Transverse colon (tissue), 4 donors: ENCODE measurements at regions not wholly inside any gene's neighbourhood (a gene's known extent, or its start where the extent isn't known, plus 50 kb on each side); places are given as distances from the start of the nearest gene placed in this dataset.

Experiments used
- DNase-seq: peaks from one replicate; pipeline ENCODE4 v3.0.0-alpha.2; 2019
- H3K27ac ChIP-seq, 4 donors: fragments of 200-600 bp; sonication (generic); 2 replicates each; pipeline ENCODE4 v1.5.1; 2016 to 2018; ENCODE audit warnings: inconsistent platforms in 4 of 4
- H3K27me3 ChIP-seq: fragments of 200-600 bp; sonication (generic); 2 replicates; pipeline ENCODE4 v1.5.1; 2017; ENCODE audit warnings: inconsistent platforms
- H3K36me3 ChIP-seq, 4 donors: fragments of 200-600 bp; sonication (generic); 2 replicates each; pipeline ENCODE4 v1.5.1; 2017 to 2019; ENCODE audit warnings: inconsistent platforms in 4 of 4
- H3K4me1 ChIP-seq, 4 donors: fragments of 200-600 bp; sonication (generic); 2 replicates each; pipeline ENCODE4 v1.5.1; 2017 to 2020; ENCODE audit warnings: inconsistent platforms in 4 of 4
- H3K4me3 ChIP-seq, 4 donors: fragments of 200-600 bp; sonication (generic); 1 replicate in 1 of 4; 2 replicates in 3 of 4; pipeline versions ENCODE4 v1.5.1 to v1.6.1; 2017 to 2019; ENCODE audit warnings: inconsistent platforms in 4 of 4
- H3K9me3 ChIP-seq, 2 donors: fragments of 200-600 bp; sonication (generic); 2 replicates each; pipeline ENCODE4 v1.5.1; 2017 to 2019; ENCODE audit warnings: inconsistent platforms in 2 of 2
- CTCF ChIP-seq, 5 experiments: fragments of 200-600 bp in 3 of 5; fragments of 450-650 bp in 2 of 5; sonication (generic) in 3 of 5; IDR thresholded peaks; 1 replicate in 2 of 5; 2 replicates in 3 of 5; pipeline ENCODE4 v1.5.1; 2016 to 2017; ENCODE audit warnings: antibody characterized with exemption in 5 of 5, inconsistent platforms in 3 of 5, mild to moderate bottlenecking in 2 of 5, moderate library complexity in 1 of 5
- EP300 ChIP-seq: sonication (generic); formaldehyde crosslinking; IDR thresholded peaks from one replicate; pipeline ENCODE4 v1.6.1; 2017; ENCODE audit warnings: antibody characterized with exemption, low read depth
- POLR2A ChIP-seq: fragments of 450-650 bp; IDR thresholded peaks from one replicate; pipeline ENCODE4 v1.6.1; 2016; ENCODE audit warnings: antibody characterized with exemption, mild to moderate bottlenecking, moderate library complexity
- POLR2AphosphoS5 ChIP-seq, 3 donors: sonication (generic); formaldehyde crosslinking; IDR thresholded peaks; one replicate each; pipeline ENCODE4 v1.6.1; 2016; ENCODE audit warnings: antibody characterized with exemption in 3 of 3
- WGBS, 2 donors: methylation state at CpG; one replicate each; pipeline ENCODE4 v1.1.5; 2018; ENCODE audit warnings: low coverage in 1 of 2; 5-methylcytosine and 5-hydroxymethylcytosine counted together
- in situ Hi-C, 4 donors: fragments of 200-750 bp; cut with MboI; loops; one replicate each; pipeline versions ENCODE4 v1.15.0 to v1.15.1; 2017; ENCODE audit warnings: low sequenced_read_pairs in 3 of 4, low pct_ligation_motif_present in 1 of 4, low pct_unique_long_range_greater_than_20kb in 1 of 4
- intact Hi-C: fragments of 100-400 bp; cut with DNase I; formaldehyde crosslinking; loops from one replicate; pipeline ENCODE4 v1.15.1; 2023; ENCODE audit warnings: low total_unique reads

- in situ Hi-C loops (no loop called here), intact Hi-C loops (no loop called here)
- TF ChIP-seq EP300 (no peak), CTCF (IDR thresholded peaks at IDR 0.05) (no peak), POLR2A (no peak), POLR2AphosphoS5 (IDR thresholded peaks at IDR 0.05) (no peak)
- WGBS, 2 donors = 68 to 91% methylated on average over 2 of the region's 2 CpGs
- no peak overlapping the region for H3K27ac ChIP-seq
- no peaks in the 10 kb centered on the region for H3K4me1 ChIP-seq
- no peak overlapping the region for H3K4me3 ChIP-seq
- H3K27me3 ChIP-seq = no peaks in the 10 kb centered on the region
- no peaks in the 10 kb centered on the region for H3K9me3 ChIP-seq
- no peaks in the 10 kb centered on the region for H3K36me3 ChIP-seq
- no peak for DNase-seq
Measured at GRCh38 chr6:44675449-44675848, 287.9 kb downstream of the CDC5L start.

- no peak for DNase-seq
- Histone ChIP-seq H3K27me3 (no peaks in the 10 kb centered on the region), H3K27ac (no peak overlapping the region), H3K9me3 (no peaks in the 10 kb centered on the region), H3K36me3 (no peaks in the 10 kb centered on the region), H3K4me1 (no peaks in the 10 kb centered on the region), H3K4me3 (no peak overlapping the region)
- intact Hi-C loops = no loop called here
- in situ Hi-C loops = no loop called here
- TF ChIP-seq POLR2A (no peak), POLR2AphosphoS5 (IDR thresholded peaks at IDR 0.05) (no peak)
- 92% methylated on average over 8 of the region's 8 CpGs; no CpG with 5 or more reads in 1 of the 2 donors for WGBS, 2 donors
Measured at GRCh38 chr6:44676246-44676790, 288.8 kb downstream of the CDC5L start.

GRCh38 chr6:44676826-44677433 is 289.4 kb downstream of the CDC5L start:
- no peak overlapping the region for H3K27ac ChIP-seq
- TF ChIP-seq CTCF (IDR thresholded peaks at IDR 0.05) (no peak), POLR2A (no peak), POLR2AphosphoS5 (IDR thresholded peaks at IDR 0.05) (no peak), EP300 (no peak)
- 60 to 89% methylated on average over 1 to 9 of the region's 9 CpGs for WGBS, 2 donors
- H3K4me1 ChIP-seq = no peaks in the 10 kb centered on the region
- intact Hi-C loops (no loop called here), in situ Hi-C loops (no loop called here)
- H3K36me3 ChIP-seq = no peaks in the 10 kb centered on the region
- DNase-seq = no peak
- no peaks in the 10 kb centered on the region for H3K9me3 ChIP-seq
- H3K4me3 ChIP-seq = no peak overlapping the region
- no peaks in the 10 kb centered on the region for H3K27me3 ChIP-seq

GRCh38 chr6:44678252-44678935 is 290.9 kb downstream of the CDC5L start:
- DNase-seq = no peak
- H3K4me1 ChIP-seq = no peaks in the 10 kb centered on the region
- in situ Hi-C loops (no loop called here), intact Hi-C loops (no loop called here)
- no peaks in the 10 kb centered on the region for H3K9me3 ChIP-seq
- no peak for TF ChIP-seq POLR2AphosphoS5 (IDR thresholded peaks at IDR 0.05)
- TF ChIP-seq POLR2A = no peak
- H3K27me3 ChIP-seq = no peaks in the 10 kb centered on the region
- no peaks in the 10 kb centered on the region for H3K36me3 ChIP-seq
- WGBS, 2 donors = 90% methylated on average over 9 of the region's 9 CpGs; no CpG with 5 or more reads in 1 of the 2 donors
- no peak overlapping the region for H3K27ac ChIP-seq
- no peak overlapping the region for H3K4me3 ChIP-seq

GRCh38 chr6:44679438-44680201 is 292.1 kb downstream of the CDC5L start:
- intact Hi-C loops = no loop called here
- no peaks in the 10 kb centered on the region for H3K4me1 ChIP-seq
- H3K27ac ChIP-seq = no peak overlapping the region
- DNase-seq = no peak
- H3K27me3 ChIP-seq = no peaks in the 10 kb centered on the region
- H3K36me3 ChIP-seq = no peaks in the 10 kb centered on the region
- in situ Hi-C loops = no loop called here
- no peaks in the 10 kb centered on the region for H3K9me3 ChIP-seq
- TF ChIP-seq EP300 = no peak
- no peak for TF ChIP-seq POLR2AphosphoS5 (IDR thresholded peaks at IDR 0.05)
- no peak for TF ChIP-seq POLR2A
- TF ChIP-seq CTCF (IDR thresholded peaks at IDR 0.05) = no peak
- 78 to 87% methylated on average over 6 of the region's 6 CpGs for WGBS, 2 donors
- no peak overlapping the region for H3K4me3 ChIP-seq
